ENCODE measurements at regions not wholly inside any gene's neighbourhood (a gene's known extent, or its start where the extent isn't known, plus 50 kb on each side); places are given as distances from the start of the nearest gene placed in this dataset.

DNA sequence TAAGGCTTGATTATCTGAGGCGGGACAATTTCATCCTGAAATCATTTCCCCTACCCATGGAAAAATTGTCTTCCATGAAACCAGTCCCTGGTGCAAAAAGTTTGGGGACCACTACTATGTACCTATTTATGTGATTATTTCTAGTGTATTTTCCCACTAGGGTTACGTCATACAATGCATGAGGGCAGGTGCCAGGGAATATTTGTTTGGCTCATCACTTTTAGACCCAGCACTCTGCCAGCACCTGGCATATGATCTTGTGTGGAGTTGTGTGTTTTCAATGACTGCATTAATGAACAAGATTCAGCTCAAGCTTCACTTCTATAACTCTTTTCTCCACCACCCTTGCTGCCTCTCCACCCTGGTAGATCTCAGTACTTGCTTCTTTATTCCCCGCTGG is 73.3 kb upstream of the TNKS2 start:
- no peak overlapping the region for H3K4me3 ChIP-seq (ENCODE audit: low read depth, low read length)
- TF ChIP-seq, protein P1, sequence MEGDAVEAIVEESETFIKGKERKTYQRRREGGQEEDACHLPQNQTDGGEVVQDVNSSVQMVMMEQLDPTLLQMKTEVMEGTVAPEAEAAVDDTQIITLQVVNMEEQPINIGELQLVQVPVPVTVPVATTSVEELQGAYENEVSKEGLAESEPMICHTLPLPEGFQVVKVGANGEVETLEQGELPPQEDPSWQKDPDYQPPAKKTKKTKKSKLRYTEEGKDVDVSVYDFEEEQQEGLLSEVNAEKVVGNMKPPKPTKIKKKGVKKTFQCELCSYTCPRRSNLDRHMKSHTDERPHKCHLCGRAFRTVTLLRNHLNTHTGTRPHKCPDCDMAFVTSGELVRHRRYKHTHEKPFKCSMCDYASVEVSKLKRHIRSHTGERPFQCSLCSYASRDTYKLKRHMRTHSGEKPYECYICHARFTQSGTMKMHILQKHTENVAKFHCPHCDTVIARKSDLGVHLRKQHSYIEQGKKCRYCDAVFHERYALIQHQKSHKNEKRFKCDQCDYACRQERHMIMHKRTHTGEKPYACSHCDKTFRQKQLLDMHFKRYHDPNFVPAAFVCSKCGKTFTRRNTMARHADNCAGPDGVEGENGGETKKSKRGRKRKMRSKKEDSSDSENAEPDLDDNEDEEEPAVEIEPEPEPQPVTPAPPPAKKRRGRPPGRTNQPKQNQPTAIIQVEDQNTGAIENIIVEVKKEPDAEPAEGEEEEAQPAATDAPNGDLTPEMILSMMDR (conservative IDR thresholded peaks at IDR 0.05; ENCODE audit: low read depth, low read length), result no peak
- no peak for DNase-seq (ENCODE audit: low read depth)

DNA sequence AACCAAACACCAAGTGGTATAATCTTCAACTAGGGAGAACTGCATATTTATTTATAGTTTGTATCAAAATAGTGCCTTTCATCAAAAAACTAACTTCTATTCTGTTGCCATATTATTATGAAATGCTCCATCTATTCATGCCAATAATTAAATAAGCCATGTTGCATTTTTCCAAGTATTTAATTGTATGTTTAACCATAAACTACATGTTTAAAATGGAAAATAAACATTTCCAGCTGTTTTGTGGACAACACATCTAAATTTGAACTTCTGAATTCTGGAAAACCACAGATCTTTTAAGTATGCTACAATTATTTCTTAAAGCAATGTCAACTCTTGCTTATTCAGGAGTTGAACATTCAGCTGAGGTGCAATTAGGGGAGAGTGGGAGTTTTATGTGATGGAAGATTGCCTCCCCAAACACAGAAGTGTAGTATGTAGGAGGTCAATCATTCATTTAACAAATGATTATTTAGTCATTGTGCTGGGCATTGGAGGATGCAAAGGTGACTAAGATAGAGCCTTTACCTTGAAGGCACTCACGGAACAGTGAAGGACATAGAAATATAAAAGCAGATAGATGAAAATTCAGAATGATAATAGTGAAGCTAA is 80.7 kb upstream of the PPP1R3C start:
- no peak overlapping the region for H3K4me3 ChIP-seq (ENCODE audit: low read depth, low read length)
- TF ChIP-seq, protein P1 (conservative IDR thresholded peaks at IDR 0.05; ENCODE audit: low read depth, low read length), result no peak
- no peak for DNase-seq (ENCODE audit: low read depth)

DNA sequence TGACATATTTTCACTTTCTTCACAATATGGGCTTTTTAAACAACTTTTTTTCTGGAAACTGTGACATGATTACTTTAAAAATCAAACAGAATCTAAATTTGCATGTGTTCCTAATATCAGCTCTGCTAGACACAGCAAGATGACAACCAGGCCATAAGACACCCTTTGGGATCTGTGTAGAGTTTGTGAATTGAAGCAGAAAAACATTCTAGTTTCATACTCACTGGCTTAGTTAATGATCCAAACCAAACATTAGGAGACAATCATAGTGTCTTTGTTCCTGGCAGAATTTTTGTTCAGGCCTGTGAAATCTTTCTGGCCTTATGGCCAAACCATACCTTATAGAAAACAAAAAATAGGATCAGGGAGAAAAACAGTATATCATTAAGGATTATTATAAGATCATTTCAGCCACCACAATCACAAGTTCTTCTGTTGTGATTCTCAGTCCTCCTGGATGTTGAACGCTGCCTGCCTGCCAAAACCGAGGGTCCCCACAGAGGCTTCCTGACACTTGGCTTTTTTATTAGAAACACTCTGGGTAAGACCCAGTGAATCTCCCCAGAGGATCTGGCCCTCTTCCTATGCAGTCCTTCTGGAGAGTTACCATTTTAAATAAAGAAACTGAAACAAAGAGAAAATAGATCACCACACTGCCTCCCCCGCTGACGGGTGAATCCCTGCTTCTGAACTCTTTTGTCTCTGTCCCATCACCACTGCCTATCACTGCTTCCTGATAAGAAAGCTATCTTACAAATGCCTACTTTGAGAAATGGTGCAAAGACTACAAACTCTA is 79.2 kb upstream of the PPP1R3C start:
- DNase-seq (ENCODE audit: low read depth), result peak; percentile 13
- H3K4me3 ChIP-seq (ENCODE audit: low read depth, low read length), result peak overlapping the region; percentile 15
- TF ChIP-seq, protein P1 (conservative IDR thresholded peaks at IDR 0.05; ENCODE audit: low read depth, low read length), result no peak

- H3K4me3 ChIP-seq (ENCODE audit: low read depth, low read length), result no peak overlapping the region
- DNase-seq (ENCODE audit: low read depth), result peak; percentile 60
- TF ChIP-seq, protein P1 (conservative IDR thresholded peaks at IDR 0.05; ENCODE audit: low read depth, low read length), result no peak
Measured at GRCh38 chr10:91709394-91709798, 76.5 kb upstream of the PPP1R3C start.

- TF ChIP-seq, protein P1 (conservative IDR thresholded peaks at IDR 0.05; ENCODE audit: low read depth, low read length), result no peak
- H3K4me3 ChIP-seq (ENCODE audit: low read depth, low read length), result no peak overlapping the region
- DNase-seq (ENCODE audit: low read depth), result peak; percentile 44
Measured at GRCh38 chr10:91708174-91708861, 75.4 kb upstream of the PPP1R3C start.

- no peak for DNase-seq (ENCODE audit: low read depth)
- H3K4me3 ChIP-seq (ENCODE audit: low read depth, low read length), result no peak overlapping the region
- TF ChIP-seq, protein P1 (conservative IDR thresholded peaks at IDR 0.05; ENCODE audit: low read depth, low read length), result no peak
Measured at GRCh38 chr10:91707236-91707635, 74.4 kb upstream of the PPP1R3C start.

All from choroid plexus epithelial cell (primary cell).